Muscle layer of duodenum (tissue), 2 donors: ENCODE measurements at regions not wholly inside any gene's neighbourhood (a gene's known extent, or its start where the extent isn't known, plus 50 kb on each side); places are given as distances from the start of the nearest gene placed in this dataset.

ENCODE experiments used
- H3K27ac ChIP-seq: one replicate; pipeline ENCODE4 v1.7.0; 2013; ENCODE audit warnings: mild to moderate bottlenecking, low read length
- H3K27me3 ChIP-seq: one replicate; pipeline ENCODE4 v1.7.0; 2013; ENCODE audit warnings: low read depth, mild to moderate bottlenecking, control low read depth, low read length
- H3K36me3 ChIP-seq, 2 donors: one replicate each; pipeline ENCODE4 v1.7.0; 2013; ENCODE audit warnings: low read length in 2 of 2, control low read depth in 1 of 2, mild to moderate bottlenecking in 1 of 2; ENCODE audit not compliant: insufficient read depth in 2 of 2, control insufficient read depth in 1 of 2
- H3K4me1 ChIP-seq, 2 donors: one replicate each; pipeline ENCODE4 v1.7.0; 2013; ENCODE audit warnings: low read length in 2 of 2, mild to moderate bottlenecking in 2 of 2, control low read depth in 1 of 2, moderate library complexity in 1 of 2; ENCODE audit not compliant: insufficient read depth in 2 of 2, control insufficient read depth in 1 of 2
- H3K4me3 ChIP-seq, 2 donors: one replicate each; pipeline ENCODE4 v1.7.0; 2013; ENCODE audit warnings: low read length in 2 of 2, low read depth in 1 of 2, mild to moderate bottlenecking in 1 of 2
- H3K9me3 ChIP-seq, 2 donors: one replicate each; pipeline ENCODE4 v1.7.0; 2013; ENCODE audit warnings: low read length in 2 of 2, control low read depth in 1 of 2, mild to moderate bottlenecking in 1 of 2; ENCODE audit not compliant: control insufficient read depth in 1 of 2
- donor health status: healthy.

DNA sequence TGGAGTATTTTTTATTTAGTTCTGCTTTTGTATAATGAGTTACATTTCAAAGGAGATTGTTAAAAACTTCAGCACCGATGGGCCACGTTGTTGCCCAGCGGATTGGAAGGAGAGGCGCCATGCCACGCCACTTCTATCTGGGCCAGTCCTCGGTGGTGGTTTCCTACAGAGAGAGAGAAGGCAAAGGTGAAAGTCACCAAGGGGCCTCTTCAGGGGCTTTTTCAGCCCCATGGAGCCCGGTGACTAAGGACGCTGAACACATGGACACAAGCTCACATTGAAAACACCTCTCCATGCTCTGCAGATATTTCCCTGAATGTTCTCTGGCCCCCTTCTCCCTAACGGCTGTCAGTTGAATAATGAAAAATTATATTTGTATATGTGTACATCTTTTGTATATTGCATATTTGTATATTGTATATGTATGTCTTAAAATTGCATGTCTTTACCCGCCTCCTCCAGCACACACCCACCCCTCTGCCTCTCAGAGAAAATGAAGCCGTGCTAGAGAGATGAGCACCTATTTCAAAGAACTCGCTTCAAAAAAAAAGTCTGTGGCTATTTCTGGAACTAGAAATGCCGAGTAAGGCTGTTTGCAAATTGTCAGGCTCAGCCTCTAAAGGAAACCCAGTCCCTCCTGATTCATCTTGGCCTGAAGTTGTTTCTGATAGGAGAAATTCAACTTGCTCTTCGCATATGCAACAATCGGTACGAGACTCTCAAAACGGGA is 91.9 kb upstream of the CDH4 start:
- no peak overlapping the region for H3K27ac ChIP-seq
- no peaks in the 10 kb centered on the region for H3K36me3 ChIP-seq
- no peaks in the 10 kb centered on the region for H3K4me1 ChIP-seq
- no peaks in the 10 kb centered on the region for H3K9me3 ChIP-seq
- no peaks in the 10 kb centered on the region for H3K27me3 ChIP-seq
- no peak overlapping the region for H3K4me3 ChIP-seq

DNA sequence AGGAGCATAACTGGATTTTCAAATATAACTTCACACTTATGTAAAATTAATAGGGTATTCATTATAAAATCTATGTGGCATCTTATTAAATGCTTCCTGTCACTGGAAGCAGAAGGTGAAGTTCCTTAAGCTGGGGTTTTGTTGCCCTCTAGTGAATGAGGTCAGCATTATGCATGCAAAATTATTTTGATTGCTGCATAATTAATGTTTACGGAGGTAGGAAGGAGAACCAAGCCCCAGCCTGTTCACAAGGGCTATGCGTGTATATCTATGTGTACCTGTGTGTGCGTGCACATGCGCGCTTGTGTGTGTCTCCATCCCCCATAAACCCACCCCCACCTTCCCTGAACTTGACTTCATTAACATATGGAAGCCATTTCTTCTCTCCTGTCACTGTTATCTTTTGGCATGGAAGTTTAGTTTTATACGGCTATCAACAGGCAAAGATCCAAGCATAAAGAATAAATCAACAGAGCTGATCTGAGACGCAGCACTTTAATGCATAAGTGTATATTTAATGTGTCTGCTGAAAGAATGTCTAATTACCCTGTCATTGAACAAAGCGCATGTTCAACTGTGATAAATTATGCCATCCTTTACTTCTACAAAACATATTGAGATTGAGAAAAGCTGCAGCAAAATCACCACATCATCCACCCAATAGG is 90.2 kb upstream of the CDH4 start:
- no peaks in the 10 kb centered on the region for H3K36me3 ChIP-seq
- no peaks in the 10 kb centered on the region for H3K9me3 ChIP-seq
- no peaks in the 10 kb centered on the region for H3K27me3 ChIP-seq
- no peaks in the 10 kb centered on the region for H3K4me1 ChIP-seq
- no peak overlapping the region for H3K27ac ChIP-seq
- no peak overlapping the region for H3K4me3 ChIP-seq

DNA sequence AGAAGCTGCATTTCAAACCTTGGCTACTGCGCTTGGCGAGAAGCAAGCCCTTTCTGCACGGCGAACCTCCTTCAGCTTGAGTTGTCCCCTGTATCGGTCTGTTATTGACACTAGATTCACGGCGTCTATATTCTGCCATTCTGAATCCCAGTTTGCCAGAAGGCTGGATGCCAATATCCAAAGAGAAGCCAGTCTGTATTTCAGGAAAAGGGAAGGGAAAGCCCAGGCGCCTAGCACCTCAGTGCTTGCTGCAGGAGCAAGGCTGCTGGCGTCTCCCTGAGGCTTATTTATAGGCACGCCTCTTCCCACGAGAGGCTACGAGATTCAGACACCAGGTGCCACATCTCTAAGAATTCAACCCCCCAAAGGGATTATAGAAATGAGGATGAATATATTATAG is 89.6 kb upstream of the CDH4 start:
- Histone ChIP-seq H3K27ac (no peak overlapping the region), H3K4me1 (no peaks in the 10 kb centered on the region), H3K4me3 (no peak overlapping the region), H3K36me3 (no peaks in the 10 kb centered on the region), H3K27me3 (no peaks in the 10 kb centered on the region), H3K9me3 (no peaks in the 10 kb centered on the region)

DNA sequence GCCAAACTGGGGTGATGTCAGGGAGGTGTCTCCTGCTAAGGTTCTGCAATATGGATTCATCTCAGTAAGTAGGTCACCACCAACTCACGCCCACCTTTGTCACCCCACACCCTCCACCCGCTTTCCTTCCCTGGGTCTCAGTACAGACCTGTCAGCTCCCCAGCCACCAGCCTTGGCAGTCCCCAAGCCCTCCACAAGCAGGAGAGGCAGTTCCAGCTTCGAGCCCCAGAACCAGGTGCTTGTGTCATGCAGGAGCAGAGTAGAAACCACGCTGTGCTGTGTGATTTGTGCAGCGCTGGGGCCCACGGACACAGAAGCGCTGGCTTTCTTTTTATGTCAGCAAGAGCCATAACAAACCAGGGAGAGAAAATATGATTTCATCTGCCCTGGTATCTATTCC is 89.0 kb upstream of the CDH4 start:
- Histone ChIP-seq H3K27me3 (no peaks in the 10 kb centered on the region), H3K36me3 (no peaks in the 10 kb centered on the region), H3K27ac (no peak overlapping the region), H3K4me3 (no peak overlapping the region), H3K4me1 (no peaks in the 10 kb centered on the region), H3K9me3 (no peaks in the 10 kb centered on the region)

DNA sequence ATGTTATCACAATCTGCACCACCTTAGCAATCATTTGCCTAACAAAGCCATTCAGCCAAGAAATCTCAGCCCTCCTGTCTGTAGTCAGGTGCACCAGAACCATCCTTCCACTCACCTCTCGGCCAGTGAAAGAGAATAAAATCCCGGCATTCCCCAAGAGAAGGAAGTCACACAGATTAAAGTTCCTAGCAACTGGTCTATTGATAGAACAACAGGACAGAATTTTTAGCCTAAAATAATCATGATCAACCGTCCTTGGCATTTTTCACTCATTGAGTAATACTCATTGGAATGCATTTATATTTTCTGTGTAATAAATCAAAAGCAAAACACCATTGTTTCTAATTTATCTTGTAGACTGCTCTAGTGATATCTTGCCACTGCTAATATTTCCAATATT is 85.7 kb upstream of the CDH4 start:
- no peaks in the 10 kb centered on the region for H3K36me3 ChIP-seq
- no peak overlapping the region for H3K27ac ChIP-seq
- no peaks in the 10 kb centered on the region for H3K4me1 ChIP-seq
- no peaks in the 10 kb centered on the region for H3K9me3 ChIP-seq
- H3K4me3 ChIP-seq: no peak overlapping the region
- no peaks in the 10 kb centered on the region for H3K27me3 ChIP-seq

DNA sequence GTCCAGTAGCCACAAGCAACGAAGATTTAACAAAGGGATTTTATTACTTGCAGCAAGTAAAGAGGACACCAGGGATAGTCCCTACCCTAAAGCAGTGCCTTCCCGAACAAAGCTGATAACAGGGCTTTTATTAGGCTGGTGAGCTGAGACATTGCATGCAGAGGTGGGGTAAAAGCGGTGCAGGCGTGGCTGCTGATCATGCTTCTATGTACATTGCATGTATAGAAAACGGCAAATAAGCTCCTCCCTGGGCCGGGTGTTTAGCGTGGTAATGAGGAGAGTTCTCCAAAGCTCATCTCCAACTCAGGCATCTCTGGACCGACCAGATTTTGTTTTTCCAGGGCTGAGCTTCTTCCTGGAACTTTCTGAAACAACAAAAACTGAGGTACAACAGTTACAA is 83.5 kb upstream of the CDH4 start:
- H3K27ac ChIP-seq: no peak overlapping the region
- no peaks in the 10 kb centered on the region for H3K27me3 ChIP-seq
- peaks cover 0 to 3% of the 10 kb centered on the region in 2 donors for H3K9me3 ChIP-seq
- no peaks in the 10 kb centered on the region for H3K36me3 ChIP-seq
- no peaks in the 10 kb centered on the region for H3K4me1 ChIP-seq
- H3K4me3 ChIP-seq: no peak overlapping the region

DNA sequence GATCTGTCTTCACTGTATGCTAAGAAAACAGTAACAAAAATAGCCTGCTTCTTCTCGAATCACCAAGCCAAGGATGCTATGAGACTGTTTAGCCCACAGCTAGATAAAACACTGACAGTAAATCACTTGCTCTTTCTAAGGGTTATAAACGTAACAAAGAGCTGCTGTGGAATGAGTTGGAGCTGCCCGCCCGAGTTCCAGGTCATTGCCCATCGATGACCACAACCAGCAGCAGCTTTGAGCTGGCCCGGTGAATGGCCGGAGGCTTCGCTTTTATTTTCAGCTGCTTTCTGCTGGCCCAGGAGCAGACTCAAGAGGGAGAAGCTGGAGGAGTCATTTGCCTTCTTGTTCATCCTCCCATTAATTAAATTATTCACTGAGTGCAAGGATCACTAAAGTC is 82.2 kb upstream of the CDH4 start:
- Histone ChIP-seq H3K27me3 (no peaks in the 10 kb centered on the region), H3K27ac (no peak overlapping the region), H3K4me3 (no peak overlapping the region), H3K4me1 (no peaks in the 10 kb centered on the region), H3K9me3 (peaks cover 0 to 3% of the 10 kb centered on the region in 2 donors), H3K36me3 (no peaks in the 10 kb centered on the region)

DNA sequence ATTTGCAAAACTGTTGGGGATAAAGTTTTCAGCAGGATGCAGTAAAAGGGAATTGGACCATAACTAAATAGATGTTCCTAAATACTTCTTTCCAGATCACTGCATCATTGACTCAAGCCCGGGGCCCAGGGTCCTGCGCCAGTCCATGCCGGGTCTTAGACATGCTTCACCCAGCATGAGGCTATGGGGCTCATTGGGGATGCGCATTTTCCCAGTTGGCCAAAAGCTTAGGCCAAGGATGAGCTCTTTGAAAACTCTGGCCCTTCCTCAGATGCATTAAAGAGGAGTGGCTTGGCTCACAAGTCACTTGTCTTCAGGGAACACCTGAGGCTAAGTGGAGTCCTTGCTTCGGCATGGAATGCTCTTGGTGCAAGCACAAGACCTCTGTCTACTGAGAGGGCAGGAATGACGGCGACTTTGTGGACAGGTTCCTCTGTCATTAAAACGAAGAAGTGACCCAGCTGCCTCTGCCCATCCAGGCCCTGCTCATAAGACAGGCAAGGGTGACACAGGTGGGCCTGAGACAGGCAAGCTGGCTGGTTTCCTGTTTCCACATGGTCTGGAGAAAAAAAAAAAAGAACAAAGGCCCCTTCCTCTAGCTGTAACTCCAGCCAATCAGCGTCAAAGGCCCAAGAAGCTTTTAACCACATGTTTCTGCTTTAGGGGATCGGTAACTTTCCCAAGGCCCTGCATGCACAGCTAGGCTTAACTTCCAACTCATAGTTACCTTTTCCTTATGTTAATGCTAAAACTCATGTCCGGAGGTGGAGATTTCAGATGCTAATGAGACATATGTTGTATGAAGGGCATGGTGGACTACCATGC is 81.4 kb upstream of the CDH4 start:
- Histone ChIP-seq H3K36me3 (no peaks in the 10 kb centered on the region), H3K27ac (no peak overlapping the region), H3K4me1 (no peaks in the 10 kb centered on the region), H3K9me3 (peaks cover 0 to 3% of the 10 kb centered on the region in 2 donors), H3K27me3 (no peaks in the 10 kb centered on the region), H3K4me3 (no peak overlapping the region)

DNA sequence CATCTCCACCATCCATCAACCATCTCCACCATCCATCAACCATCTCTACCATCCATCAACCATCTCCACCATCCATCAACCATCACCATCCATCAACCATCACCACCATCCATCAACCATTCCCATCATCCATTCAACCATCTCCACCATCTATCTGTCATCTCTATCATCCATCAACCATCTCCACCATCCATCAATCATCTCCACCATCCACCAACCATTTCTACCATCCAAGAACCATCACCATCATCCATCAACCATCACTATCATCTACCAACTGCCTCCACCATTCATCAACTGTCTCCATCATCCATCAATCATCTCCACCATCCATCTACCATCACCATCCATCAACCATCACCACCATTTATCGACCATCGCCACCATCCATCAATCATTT is 78.8 kb upstream of the CDH4 start:
- Histone ChIP-seq H3K4me3 (no peak overlapping the region), H3K27me3 (no peaks in the 10 kb centered on the region), H3K36me3 (no peaks in the 10 kb centered on the region), H3K27ac (no peak overlapping the region), H3K9me3 (peaks cover 0 to 3% of the 10 kb centered on the region in 2 donors), H3K4me1 (no peaks in the 10 kb centered on the region)

DNA sequence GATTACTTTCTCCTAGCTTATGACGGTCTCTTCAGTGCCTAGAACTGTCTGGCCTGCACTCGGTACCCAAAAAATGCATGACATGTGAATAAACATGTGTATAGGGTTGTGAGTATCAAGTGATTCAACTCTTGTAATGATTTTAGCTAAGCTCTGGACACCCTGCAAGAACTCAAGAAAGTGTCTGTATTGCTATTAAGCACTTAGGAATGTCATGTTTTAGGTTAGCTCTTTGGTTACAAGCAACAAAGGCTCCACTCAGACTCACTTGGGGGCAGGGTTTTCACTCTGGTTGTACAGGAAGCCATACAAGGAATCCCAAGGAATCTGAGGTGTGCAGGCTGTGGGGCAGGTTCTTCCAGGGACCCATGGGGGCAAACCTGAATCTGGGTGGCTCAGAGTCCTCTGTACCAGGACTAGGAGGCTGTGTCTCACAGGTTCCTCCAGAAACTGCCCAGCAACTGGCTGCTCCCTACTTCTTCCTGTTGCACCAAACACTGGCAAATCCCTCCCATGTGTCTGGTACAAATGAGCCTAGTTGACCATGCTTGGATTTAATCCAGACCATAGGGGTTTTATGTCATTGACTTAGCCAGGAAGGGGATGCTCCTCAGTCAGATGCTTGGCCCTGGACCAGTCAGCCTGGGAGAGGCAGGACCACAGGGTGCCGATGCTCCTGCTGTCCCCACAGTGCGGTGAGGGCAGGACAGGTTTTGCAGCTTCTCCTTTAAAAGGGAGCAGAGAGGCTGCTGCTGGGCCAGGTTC is 77.9 kb upstream of the CDH4 start:
- Histone ChIP-seq H3K27me3 (no peaks in the 10 kb centered on the region), H3K4me1 (no peaks in the 10 kb centered on the region), H3K4me3 (no peak overlapping the region), H3K9me3 (peaks cover 0 to 3% of the 10 kb centered on the region in 2 donors), H3K27ac (no peak overlapping the region), H3K36me3 (no peaks in the 10 kb centered on the region)

DNA sequence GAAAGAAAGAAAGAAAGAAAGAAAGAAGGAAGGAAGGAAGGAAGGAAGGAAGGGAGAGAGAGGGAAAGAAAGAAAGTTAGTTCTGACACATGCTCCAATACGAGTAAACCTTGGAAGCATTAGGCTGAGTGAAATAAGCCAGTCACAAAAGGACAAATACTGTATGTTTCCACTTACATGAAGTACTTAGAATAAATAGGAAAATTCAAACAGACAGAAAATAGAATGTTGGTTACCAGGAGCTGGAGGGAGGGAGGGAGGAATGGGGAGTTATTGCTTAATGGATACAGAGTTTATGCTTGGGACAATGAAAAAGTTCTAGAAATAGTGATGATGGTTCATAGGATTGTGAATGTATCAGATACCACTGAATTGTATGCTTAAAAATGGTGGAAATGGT is 75.2 kb upstream of the CDH4 start:
- Histone ChIP-seq H3K27me3 (no peaks in the 10 kb centered on the region), H3K9me3 (peaks cover 0 to 3% of the 10 kb centered on the region in 2 donors), H3K4me3 (no peak overlapping the region), H3K36me3 (no peaks in the 10 kb centered on the region), H3K27ac (no peak overlapping the region), H3K4me1 (no peaks in the 10 kb centered on the region)
